HEK293 (cell line): ENCODE measurements at regions not wholly inside any gene's neighbourhood (a gene's known extent, or its start where the extent isn't known, plus 50 kb on each side); places are given as distances from the start of the nearest gene placed in this dataset.

Experiments used
- CTCF ChIA-PET: fragments of 350-600 bp; formaldehyde crosslinking; extraction: SDS; loops from one replicate; lab custom pipeline; 2021; ENCODE audit warnings: antibody characterized with exemption; lab: Yijun Ruan, JAX
- POLR2A ChIA-PET: fragments of 300-600 bp; formaldehyde crosslinking; extraction: SDS; loops from one replicate; lab custom pipeline; 2020; ENCODE audit warnings: antibody characterized with exemption, inconsistent platforms; lab: Yijun Ruan, JAX
- H3K27ac ChIP-seq: fragments of 200-500 bp; sonication (Bioruptor generic); 2 replicates; pipeline ENCODE4 v1.5.1; 2014; ENCODE audit warnings: low read depth, low read length, control low read depth, inconsistent platforms; ENCODE audit errors: extremely low read depth
- H3K36me3 ChIP-seq, 2 experiments: fragments of 200-500 bp in 1 of 2; sonication (Bioruptor generic) in 1 of 2; 1 replicate in 1 of 2; 2 replicates in 1 of 2; pipeline ENCODE4 v1.5.1; 2014 to 2017; ENCODE audit warnings: inconsistent platforms in 2 of 2, low read length in 2 of 2; ENCODE audit not compliant: control insufficient read depth in 2 of 2, insufficient read depth in 1 of 2
- H3K4me1 ChIP-seq: fragments of 200-500 bp; sonication (Bioruptor generic); 2 replicates; pipeline ENCODE4 v1.5.1; 2014; ENCODE audit warnings: mild to moderate bottlenecking, low read length, inconsistent platforms; ENCODE audit not compliant: control insufficient read depth, insufficient read depth
- H3K4me3 ChIP-seq: 2 replicates; pipeline ENCODE4 v1.5.1; 2011; ENCODE audit warnings: low read depth, mild to moderate bottlenecking, control low read depth, low read length, moderate library complexity
- H3K9me3 ChIP-seq: fragments of 200-500 bp; sonication (Bioruptor generic); 2 replicates; pipeline ENCODE4 v1.5.1; 2014; ENCODE audit warnings: low read depth, low read length, inconsistent platforms; ENCODE audit not compliant: control insufficient read depth, insufficient read depth
- HOXA7 ChIP-seq: sonication (generic); formaldehyde crosslinking; IDR thresholded peaks from 2 replicates; pipeline ENCODE4 v1.8.1; 2022; ENCODE audit warnings: missing genetic modification reagents, borderline replicate concordance
- KLF7 ChIP-seq: fragments of 450-650 bp; formaldehyde crosslinking; IDR thresholded peaks from 2 replicates; pipeline ENCODE4 v1.5.1; 2016; ENCODE audit warnings: missing biosample characterization, missing genetic modification characterization, borderline replicate concordance
- SP3 ChIP-seq: fragments of 450-650 bp; formaldehyde crosslinking; IDR thresholded peaks from 2 replicates; pipeline ENCODE4 v1.5.1; 2016; ENCODE audit warnings: missing biosample characterization, missing genetic modification characterization
- ZFP37 ChIP-seq: fragments of 450-650 bp; formaldehyde crosslinking; IDR thresholded peaks from 2 replicates; pipeline ENCODE4 v1.5.1; 2016; ENCODE audit warnings: missing biosample characterization, missing genetic modification characterization
- ZNF114 ChIP-seq: fragments of 450-650 bp; formaldehyde crosslinking; IDR thresholded peaks from 2 replicates; pipeline ENCODE4 v1.5.0; 2017; ENCODE audit warnings: missing biosample characterization, missing genetic modification characterization
- ZNF133 ChIP-seq: fragments of 450-650 bp; formaldehyde crosslinking; IDR thresholded peaks from 2 replicates; pipeline ENCODE4 v1.5.1; 2016; ENCODE audit warnings: missing biosample characterization, missing genetic modification characterization
- ZNF138 ChIP-seq: fragments of 450-650 bp; formaldehyde crosslinking; IDR thresholded peaks from 2 replicates; pipeline ENCODE4 v1.5.1; 2016; ENCODE audit warnings: missing biosample characterization, missing genetic modification characterization, borderline replicate concordance
- ZNF146 ChIP-seq: fragments of 450-650 bp; formaldehyde crosslinking; IDR thresholded peaks from 2 replicates; pipeline ENCODE4 v1.5.1; 2016; ENCODE audit warnings: missing biosample characterization, missing genetic modification characterization
- ZNF501 ChIP-seq: fragments of 450-650 bp; formaldehyde crosslinking; IDR thresholded peaks from 2 replicates; pipeline ENCODE4 v1.5.1; 2016; ENCODE audit warnings: missing biosample characterization, missing genetic modification characterization
- ZNF510 ChIP-seq: fragments of 450-650 bp; formaldehyde crosslinking; IDR thresholded peaks from 2 replicates; pipeline ENCODE4 v1.5.1; 2018; ENCODE audit warnings: mild to moderate bottlenecking, missing genetic modification characterization, missing biosample characterization; ENCODE audit not compliant: insufficient replicate concordance
- ZNF521 ChIP-seq: fragments of 450-650 bp; formaldehyde crosslinking; IDR thresholded peaks from 2 replicates; pipeline ENCODE4 v1.5.1; 2017; ENCODE audit warnings: missing biosample characterization, mild to moderate bottlenecking, missing genetic modification characterization
- ZNF621 ChIP-seq: fragments of 450-650 bp; formaldehyde crosslinking; IDR thresholded peaks from 2 replicates; pipeline ENCODE4 v1.5.1; 2017; ENCODE audit warnings: missing biosample characterization, missing genetic modification characterization
- ZNF624 ChIP-seq: fragments of 450-650 bp; formaldehyde crosslinking; IDR thresholded peaks from 2 replicates; pipeline ENCODE4 v1.5.1; 2017; ENCODE audit warnings: missing biosample characterization, missing genetic modification characterization
- ZNF701 ChIP-seq: fragments of 450-650 bp; formaldehyde crosslinking; IDR thresholded peaks from 2 replicates; pipeline ENCODE4 v1.5.1; 2016; ENCODE audit warnings: missing biosample characterization, missing genetic modification characterization
- ZNF837 ChIP-seq: fragments of 450-650 bp; formaldehyde crosslinking; IDR thresholded peaks from 2 replicates; pipeline ENCODE4 v1.5.1; 2016; ENCODE audit warnings: missing biosample characterization, missing genetic modification characterization
- ZSCAN23 ChIP-seq: fragments of 450-650 bp; formaldehyde crosslinking; IDR thresholded peaks from 2 replicates; pipeline ENCODE4 v1.5.1; 2016; ENCODE audit warnings: missing biosample characterization, missing genetic modification characterization
- TF ChIP-seq, protein P1 (sequence below): fragments of 450-650 bp; formaldehyde crosslinking; IDR thresholded peaks from 2 replicates; pipeline ENCODE4 v1.5.1; 2016; ENCODE audit warnings: missing biosample characterization, missing genetic modification characterization
- TF ChIP-seq, protein P2 (sequence below): fragments of 450-650 bp; formaldehyde crosslinking; IDR thresholded peaks from 2 replicates; pipeline ENCODE4 v1.5.1; 2016; ENCODE audit warnings: missing biosample characterization, missing genetic modification characterization
- TF ChIP-seq, protein P3 (sequence below): fragments of 450-650 bp; formaldehyde crosslinking; IDR thresholded peaks from 2 replicates; pipeline ENCODE4 v1.5.1; 2016; ENCODE audit warnings: missing biosample characterization, missing genetic modification characterization
- TF ChIP-seq, protein P4 (sequence below): fragments of 450-650 bp; formaldehyde crosslinking; IDR thresholded peaks from 2 replicates; pipeline ENCODE4 v1.5.1; 2016; ENCODE audit warnings: missing biosample characterization, missing genetic modification characterization
- TF ChIP-seq, protein P5 (sequence below): fragments of 450-650 bp; formaldehyde crosslinking; IDR thresholded peaks from 2 replicates; pipeline ENCODE4 v1.5.1; 2016; ENCODE audit warnings: missing biosample characterization, missing genetic modification characterization
- TF ChIP-seq, protein P6 (sequence below): fragments of 450-650 bp; formaldehyde crosslinking; IDR thresholded peaks from 2 replicates; pipeline ENCODE4 v1.5.1; 2016; ENCODE audit warnings: missing biosample characterization, missing genetic modification characterization

DNA sequence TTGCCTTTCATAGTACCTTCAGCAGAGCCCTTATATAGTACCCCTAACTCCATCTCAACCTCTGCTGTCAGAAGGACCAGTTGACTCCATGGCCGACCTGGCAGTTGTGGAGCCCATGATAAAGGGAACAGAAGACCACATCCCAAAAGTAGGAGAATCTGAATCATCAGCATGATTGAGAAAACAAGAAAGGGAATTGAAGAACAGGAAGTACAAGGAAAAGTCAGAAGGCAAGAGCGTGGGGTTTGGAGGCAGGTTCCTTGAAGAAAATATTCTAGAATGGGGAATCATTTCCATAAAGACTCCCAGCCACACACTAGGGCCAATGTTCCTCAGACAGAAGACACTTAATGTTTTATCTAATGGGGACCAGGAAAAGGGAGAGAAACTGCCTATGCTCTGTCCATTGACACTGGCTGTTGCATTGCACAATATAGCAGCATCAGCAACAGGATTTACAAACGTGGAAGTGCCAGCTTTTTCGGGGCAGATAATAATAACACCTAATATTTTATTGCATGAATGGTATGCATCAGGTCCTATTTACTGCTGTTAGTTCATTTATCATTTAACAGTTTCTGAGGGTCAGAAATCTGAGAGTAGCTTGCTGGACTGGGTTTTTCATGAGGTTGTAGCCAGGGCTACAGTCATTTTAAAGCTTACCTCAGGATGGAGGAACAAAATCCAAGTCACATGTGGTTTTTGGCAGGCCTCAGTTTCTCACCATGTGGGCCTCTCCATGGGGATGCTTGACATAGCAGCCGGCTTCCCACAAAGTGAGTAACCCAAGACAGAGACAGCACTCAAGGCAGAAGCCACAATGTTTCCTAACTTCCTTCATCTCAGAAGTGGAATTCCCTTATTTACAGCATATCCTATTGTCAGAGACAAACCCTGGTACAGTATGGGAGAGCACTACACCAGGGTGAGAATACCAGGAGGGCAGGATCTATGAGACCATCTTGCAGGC lies 483.4 kb downstream of the PLPP3 start (continued):
- TF ChIP-seq, protein P1, sequence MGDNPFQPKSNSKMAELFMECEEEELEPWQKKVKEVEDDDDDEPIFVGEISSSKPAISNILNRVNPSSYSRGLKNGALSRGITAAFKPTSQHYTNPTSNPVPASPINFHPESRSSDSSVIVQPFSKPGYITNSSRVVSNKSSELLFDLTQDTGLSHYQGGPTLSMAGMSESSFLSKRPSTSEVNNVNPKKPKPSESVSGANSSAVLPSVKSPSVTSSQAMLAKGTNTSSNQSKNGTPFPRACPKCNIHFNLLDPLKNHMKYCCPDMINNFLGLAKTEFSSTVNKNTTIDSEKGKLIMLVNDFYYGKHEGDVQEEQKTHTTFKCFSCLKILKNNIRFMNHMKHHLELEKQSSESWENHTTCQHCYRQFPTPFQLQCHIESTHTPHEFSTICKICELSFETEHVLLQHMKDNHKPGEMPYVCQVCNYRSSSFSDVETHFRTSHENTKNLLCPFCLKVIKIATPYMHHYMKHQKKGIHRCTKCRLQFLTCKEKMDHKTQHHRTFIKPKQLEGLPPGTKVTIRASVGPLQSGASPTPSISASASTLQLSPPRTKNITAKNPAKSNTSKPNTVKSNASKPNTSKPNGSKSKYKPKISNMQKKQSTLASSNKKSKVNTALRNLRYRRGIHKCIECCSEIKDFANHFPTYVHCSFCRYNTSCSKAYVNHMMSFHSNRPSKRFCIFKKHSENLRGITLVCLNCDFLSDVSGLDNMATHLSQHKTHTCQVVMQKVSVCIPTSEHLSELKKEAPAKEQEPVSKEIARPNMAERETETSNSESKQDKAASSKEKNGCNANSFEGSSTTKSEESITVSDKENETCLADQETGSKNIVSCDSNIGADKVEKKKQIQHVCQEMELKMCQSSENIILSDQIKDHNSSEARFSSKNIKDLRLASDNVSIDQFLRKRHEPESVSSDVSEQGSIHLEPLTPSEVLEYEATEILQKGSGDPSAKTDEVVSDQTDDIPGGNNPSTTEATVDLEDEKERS, result no peak
- TF ChIP-seq, protein P2, sequence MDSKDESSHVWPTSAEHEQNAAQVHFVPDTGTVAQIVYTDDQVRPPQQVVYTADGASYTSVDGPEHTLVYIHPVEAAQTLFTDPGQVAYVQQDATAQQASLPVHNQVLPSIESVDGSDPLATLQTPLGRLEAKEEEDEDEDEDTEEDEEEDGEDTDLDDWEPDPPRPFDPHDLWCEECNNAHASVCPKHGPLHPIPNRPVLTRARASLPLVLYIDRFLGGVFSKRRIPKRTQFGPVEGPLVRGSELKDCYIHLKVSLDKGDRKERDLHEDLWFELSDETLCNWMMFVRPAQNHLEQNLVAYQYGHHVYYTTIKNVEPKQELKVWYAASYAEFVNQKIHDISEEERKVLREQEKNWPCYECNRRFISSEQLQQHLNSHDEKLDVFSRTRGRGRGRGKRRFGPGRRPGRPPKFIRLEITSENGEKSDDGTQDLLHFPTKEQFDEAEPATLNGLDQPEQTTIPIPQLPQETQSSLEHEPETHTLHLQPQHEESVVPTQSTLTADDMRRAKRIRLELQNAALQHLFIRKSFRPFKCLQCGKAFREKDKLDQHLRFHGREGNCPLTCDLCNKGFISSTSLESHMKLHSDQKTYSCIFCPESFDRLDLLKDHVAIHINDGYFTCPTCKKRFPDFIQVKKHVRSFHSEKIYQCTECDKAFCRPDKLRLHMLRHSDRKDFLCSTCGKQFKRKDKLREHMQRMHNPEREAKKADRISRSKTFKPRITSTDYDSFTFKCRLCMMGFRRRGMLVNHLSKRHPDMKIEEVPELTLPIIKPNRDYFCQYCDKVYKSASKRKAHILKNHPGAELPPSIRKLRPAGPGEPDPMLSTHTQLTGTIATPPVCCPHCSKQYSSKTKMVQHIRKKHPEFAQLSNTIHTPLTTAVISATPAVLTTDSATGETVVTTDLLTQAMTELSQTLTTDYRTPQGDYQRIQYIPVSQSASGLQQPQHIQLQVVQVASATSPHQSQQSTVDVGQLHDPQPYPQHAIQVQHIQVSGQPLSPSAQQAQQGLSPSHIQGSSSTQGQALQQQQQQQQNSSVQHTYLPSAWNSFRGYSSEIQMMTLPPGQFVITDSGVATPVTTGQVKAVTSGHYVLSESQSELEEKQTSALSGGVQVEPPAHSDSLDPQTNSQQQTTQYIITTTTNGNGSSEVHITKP (tag by site-specific recombination), result no peak
- no peak for TF ChIP-seq ZFP37 (tag by site-specific recombination)
- TF ChIP-seq, protein P3, sequence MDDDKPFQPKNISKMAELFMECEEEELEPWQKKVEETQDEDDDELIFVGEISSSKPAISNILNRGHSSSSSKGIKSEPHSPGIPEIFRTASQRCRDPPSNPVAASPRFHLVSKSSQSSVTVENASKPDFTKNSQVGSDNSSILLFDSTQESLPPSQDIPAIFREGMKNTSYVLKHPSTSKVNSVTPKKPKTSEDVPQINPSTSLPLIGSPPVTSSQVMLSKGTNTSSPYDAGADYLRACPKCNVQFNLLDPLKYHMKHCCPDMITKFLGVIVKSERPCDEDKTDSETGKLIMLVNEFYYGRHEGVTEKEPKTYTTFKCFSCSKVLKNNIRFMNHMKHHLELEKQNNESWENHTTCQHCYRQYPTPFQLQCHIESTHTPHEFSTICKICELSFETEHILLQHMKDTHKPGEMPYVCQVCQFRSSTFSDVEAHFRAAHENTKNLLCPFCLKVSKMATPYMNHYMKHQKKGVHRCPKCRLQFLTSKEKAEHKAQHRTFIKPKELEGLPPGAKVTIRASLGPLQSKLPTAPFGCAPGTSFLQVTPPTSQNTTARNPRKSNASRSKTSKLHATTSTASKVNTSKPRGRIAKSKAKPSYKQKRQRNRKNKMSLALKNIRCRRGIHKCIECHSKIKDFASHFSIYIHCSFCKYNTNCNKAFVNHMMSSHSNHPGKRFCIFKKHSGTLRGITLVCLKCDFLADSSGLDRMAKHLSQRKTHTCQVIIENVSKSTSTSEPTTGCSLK (tag by site-specific recombination), result no peak
- TF ChIP-seq, protein P4, sequence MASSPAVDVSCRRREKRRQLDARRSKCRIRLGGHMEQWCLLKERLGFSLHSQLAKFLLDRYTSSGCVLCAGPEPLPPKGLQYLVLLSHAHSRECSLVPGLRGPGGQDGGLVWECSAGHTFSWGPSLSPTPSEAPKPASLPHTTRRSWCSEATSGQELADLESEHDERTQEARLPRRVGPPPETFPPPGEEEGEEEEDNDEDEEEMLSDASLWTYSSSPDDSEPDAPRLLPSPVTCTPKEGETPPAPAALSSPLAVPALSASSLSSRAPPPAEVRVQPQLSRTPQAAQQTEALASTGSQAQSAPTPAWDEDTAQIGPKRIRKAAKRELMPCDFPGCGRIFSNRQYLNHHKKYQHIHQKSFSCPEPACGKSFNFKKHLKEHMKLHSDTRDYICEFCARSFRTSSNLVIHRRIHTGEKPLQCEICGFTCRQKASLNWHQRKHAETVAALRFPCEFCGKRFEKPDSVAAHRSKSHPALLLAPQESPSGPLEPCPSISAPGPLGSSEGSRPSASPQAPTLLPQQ (tag by site-specific recombination), result no peak
- TF ChIP-seq, protein P5, sequence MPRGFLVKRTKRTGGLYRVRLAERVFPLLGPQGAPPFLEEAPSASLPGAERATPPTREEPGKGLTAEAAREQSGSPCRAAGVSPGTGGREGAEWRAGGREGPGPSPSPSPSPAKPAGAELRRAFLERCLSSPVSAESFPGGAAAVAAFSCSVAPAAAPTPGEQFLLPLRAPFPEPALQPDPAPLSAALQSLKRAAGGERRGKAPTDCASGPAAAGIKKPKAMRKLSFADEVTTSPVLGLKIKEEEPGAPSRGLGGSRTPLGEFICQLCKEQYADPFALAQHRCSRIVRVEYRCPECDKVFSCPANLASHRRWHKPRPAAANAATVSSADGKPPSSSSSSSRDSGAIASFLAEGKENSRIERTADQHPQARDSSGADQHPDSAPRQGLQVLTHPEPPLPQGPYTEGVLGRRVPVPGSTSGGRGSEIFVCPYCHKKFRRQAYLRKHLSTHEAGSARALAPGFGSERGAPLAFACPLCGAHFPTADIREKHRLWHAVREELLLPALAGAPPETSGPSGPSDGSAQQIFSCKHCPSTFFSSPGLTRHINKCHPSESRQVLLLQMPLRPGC, result no peak
- TF ChIP-seq, all 188 proteins: peak for 0

DNA sequence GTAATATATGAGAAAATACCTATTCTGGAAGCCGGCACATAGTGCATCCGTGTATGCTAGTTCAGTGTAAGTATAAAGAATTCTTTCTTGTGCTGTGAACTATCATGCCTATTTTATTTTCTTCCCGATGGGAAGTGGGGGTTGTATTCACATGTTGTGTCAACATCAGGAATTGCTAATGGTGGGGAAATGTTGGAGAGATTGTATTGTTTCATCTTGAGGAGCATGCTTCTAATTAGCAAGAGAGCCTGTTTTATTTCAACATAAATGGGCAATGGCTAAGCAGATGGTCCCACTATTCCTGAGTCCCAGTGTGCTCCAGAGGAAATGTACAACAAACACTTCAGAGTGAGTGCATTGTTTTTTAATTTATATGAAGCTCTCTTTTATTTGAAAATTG lies 485.2 kb downstream of the PLPP3 start:
- POLR2A ChIA-PET, result no interaction called here
- CTCF ChIA-PET, result interaction anchor here (0.7 kb wide), 1 partner anchor 103 kb away, joined by 4 read pairs; no protein-coding TSS in a partner anchor
- TF ChIP-seq SP3 (tag by site-specific recombination) (no peak), KLF7 (tag by site-specific recombination) (no peak), ZNF133 (tag by site-specific recombination) (no peak), ZNF510 (tag by site-specific recombination) (no peak), ZSCAN23 (tag by site-specific recombination) (no peak), HOXA7 (no peak), ZNF114 (tag by site-specific recombination) (no peak), ZNF624 (tag by site-specific recombination) (no peak), ZNF837 (no peak), ZNF521 (tag by site-specific recombination) (no peak), ZNF621 (tag by site-specific recombination) (no peak), ZNF701 (no peak), ZNF138 (tag by site-specific recombination) (no peak), ZNF501 (tag by site-specific recombination) (no peak), ZNF146 (tag by site-specific recombination) (no peak)
- TF ChIP-seq, protein P6, sequence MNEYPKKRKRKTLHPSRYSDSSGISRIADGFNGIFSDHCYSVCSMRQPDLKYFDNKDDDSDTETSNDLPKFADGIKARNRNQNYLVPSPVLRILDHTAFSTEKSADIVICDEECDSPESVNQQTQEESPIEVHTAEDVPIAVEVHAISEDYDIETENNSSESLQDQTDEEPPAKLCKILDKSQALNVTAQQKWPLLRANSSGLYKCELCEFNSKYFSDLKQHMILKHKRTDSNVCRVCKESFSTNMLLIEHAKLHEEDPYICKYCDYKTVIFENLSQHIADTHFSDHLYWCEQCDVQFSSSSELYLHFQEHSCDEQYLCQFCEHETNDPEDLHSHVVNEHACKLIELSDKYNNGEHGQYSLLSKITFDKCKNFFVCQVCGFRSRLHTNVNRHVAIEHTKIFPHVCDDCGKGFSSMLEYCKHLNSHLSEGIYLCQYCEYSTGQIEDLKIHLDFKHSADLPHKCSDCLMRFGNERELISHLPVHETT, result no peak

More for the DNA sequence above, 485.2 kb downstream of the PLPP3 start:
- Histone ChIP-seq H3K27ac (no peak overlapping the region), H3K36me3 (no peaks in the 10 kb centered on the region), H3K4me3 (no peak overlapping the region), H3K9me3 (no peaks in the 10 kb centered on the region), H3K4me1 (no peaks in the 10 kb centered on the region)
